Tibial artery (tissue), 4 donors: ENCODE measurements at regions not wholly inside any gene's neighbourhood (a gene's known extent, or its start where the extent isn't known, plus 50 kb on each side); places are given as distances from the start of the nearest gene placed in this dataset.

Source experiments
- DNase-seq, 2 donors: peaks; one replicate each; pipeline ENCODE4 v3.0.0-alpha.2; 2019
- H3K27ac ChIP-seq, 2 donors: fragments of 200-600 bp; sonication (generic) in 1 of 2; 1 replicate in 1 of 2; 2 replicates in 1 of 2; pipeline ENCODE4 v1.5.1; 2018 to 2019; ENCODE audit warnings: mild to moderate bottlenecking in 1 of 2
- H3K27me3 ChIP-seq, 2 donors: fragments of 200-600 bp; sonication (generic) in 1 of 2; one replicate each; pipeline versions ENCODE4 v1.5.1 to v1.6.0; 2016 to 2019
- H3K36me3 ChIP-seq, 3 donors: fragments of 200-600 bp; sonication (generic) in 2 of 3; one replicate each; pipeline ENCODE4 v1.5.1; 2016 to 2019; ENCODE audit warnings: mild to moderate bottlenecking in 2 of 3
- H3K4me1 ChIP-seq, 4 donors: fragments of 200-600 bp; sonication (generic) in 2 of 4; 1 replicate in 3 of 4; 2 replicates in 1 of 4; pipeline ENCODE4 v1.5.1; 2016 to 2019
- H3K4me3 ChIP-seq, 2 donors: fragments of 200-600 bp; sonication (generic) in 1 of 2; 1 replicate in 1 of 2; 2 replicates in 1 of 2; pipeline ENCODE4 v1.5.1; 2018 to 2019; ENCODE audit warnings: mild to moderate bottlenecking in 2 of 2
- H3K9me3 ChIP-seq, 3 donors: fragments of 200-600 bp; sonication (generic) in 1 of 3; one replicate each; pipeline ENCODE4 v1.5.1; 2016 to 2019
- CTCF ChIP-seq, 2 experiments: fragments of 200-600 bp in 1 of 2; fragments of 450-650 bp in 1 of 2; IDR thresholded peaks; one replicate each; pipeline ENCODE4 v1.5.1; 2017 to 2019; ENCODE audit warnings: antibody characterized with exemption in 2 of 2, mild to moderate bottlenecking in 1 of 2, moderate library complexity in 1 of 2
- intact Hi-C: fragments of 100-400 bp; cut with DNase I; formaldehyde crosslinking; loops from one replicate; pipeline ENCODE4 v1.15.0; 2023; ENCODE audit warnings: low total_unique reads

DNA sequence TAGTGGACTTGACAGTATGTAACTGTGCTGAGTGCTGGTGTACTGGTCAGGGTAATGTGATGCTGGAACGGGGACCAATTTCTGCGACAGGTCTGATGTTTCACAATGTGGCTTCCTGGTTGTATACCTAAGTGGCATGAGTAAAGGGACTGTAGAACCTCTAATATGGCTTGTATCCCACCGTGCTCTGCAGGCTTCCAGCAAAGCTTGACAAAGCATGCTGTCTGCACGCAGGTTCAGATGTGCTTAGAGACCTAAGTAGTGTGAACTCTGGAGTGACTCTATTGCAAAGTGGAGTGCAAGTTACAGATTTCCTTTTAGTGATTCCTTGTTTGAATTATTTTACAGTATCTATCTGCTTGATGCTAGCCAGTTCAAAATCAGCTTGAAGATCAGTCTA is 415.8 kb upstream of the NOVA1 start:
- Histone ChIP-seq H3K27me3 (no peaks in the 10 kb centered on the region), H3K4me1 (no peaks in the 10 kb centered on the region), H3K9me3 (no peaks in the 10 kb centered on the region), H3K36me3 (no peaks in the 10 kb centered on the region), H3K27ac (no peak overlapping the region), H3K4me3 (no peak overlapping the region)
- intact Hi-C loops: no loop called here
- no peak for DNase-seq
- TF ChIP-seq CTCF (IDR thresholded peaks at IDR 0.05): no peak

DNA sequence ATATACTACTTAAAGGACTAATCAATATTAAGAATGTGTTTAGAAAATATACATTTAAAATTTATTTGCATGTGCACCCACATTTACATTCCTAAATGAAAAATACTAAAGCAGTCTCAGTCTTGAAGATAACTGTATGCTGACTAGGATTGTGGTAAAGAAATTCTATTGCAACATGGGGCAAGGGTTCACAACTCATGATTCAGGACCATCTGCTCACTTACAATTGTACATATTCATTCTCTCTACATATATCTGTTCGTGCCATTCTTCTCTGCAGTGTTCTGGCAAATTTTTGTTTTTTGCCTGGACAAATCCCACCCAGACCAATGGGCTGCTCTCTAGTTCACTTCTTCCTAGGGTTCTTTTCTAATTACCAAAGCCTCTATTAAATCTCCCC is 417.2 kb upstream of the NOVA1 start:
- Histone ChIP-seq H3K4me1 (no peaks in the 10 kb centered on the region), H3K36me3 (no peaks in the 10 kb centered on the region), H3K9me3 (no peaks in the 10 kb centered on the region), H3K27ac (no peak overlapping the region), H3K4me3 (no peak overlapping the region), H3K27me3 (no peaks in the 10 kb centered on the region)
- no peak for DNase-seq
- no peak for TF ChIP-seq CTCF (IDR thresholded peaks at IDR 0.05)
- intact Hi-C loops: no loop called here

DNA sequence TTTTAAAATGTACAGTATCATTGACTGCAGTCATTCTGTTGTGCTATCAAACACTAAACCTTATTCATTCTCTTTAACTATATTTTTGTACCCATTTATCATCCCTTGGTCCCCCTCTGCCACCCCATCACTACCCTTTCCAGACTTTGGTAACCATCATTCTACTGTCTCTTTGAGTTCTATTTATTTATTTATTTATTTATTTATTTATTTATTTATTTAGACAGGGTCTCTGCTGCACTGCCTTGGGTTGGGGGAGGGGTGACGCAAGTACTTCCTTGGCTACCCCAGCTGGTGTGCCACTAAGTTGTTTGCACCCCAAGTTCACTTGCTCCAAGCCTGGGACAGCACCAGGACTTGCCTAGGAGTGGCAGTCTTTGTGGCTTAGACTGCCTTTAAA is 427.8 kb upstream of the NOVA1 start:
- H3K4me3 ChIP-seq: no peak overlapping the region
- no peak for TF ChIP-seq CTCF (IDR thresholded peaks at IDR 0.05)
- intact Hi-C loops: no loop called here
- H3K4me1 ChIP-seq: no peaks in the 10 kb centered on the region
- no peaks in the 10 kb centered on the region for H3K36me3 ChIP-seq
- no peaks in the 10 kb centered on the region for H3K9me3 ChIP-seq
- no peaks in the 10 kb centered on the region for H3K27me3 ChIP-seq
- no peak overlapping the region for H3K27ac ChIP-seq
- no peak for DNase-seq

DNA sequence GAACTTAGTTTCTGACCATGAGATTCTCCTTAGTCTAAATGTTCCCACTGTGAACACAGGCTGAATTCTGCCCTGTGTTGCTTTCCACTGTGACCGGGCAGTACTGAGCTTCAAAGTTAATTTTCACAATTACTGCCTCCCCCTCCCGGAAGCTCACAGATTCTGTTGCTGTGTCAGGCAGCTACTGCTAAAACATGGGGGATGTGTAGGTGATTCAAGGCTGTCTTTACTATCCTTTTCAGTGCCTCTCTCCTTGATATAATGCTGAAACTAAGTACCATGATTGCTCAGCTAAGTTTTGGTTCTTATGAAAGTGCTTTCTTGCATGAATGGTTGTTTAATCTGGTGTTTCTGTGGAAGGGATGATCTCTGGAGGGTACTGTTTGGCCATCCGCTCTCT is 428.3 kb upstream of the NOVA1 start:
- H3K4me1 ChIP-seq: no peaks in the 10 kb centered on the region
- intact Hi-C loops: no loop called here
- H3K36me3 ChIP-seq: no peaks in the 10 kb centered on the region
- H3K4me3 ChIP-seq: no peak overlapping the region
- no peaks in the 10 kb centered on the region for H3K27me3 ChIP-seq
- DNase-seq: no peak
- no peak overlapping the region for H3K27ac ChIP-seq
- H3K9me3 ChIP-seq: no peaks in the 10 kb centered on the region
- no peak for TF ChIP-seq CTCF (IDR thresholded peaks at IDR 0.05)

GRCh38 chr14:27040552-27040951 is 442.7 kb upstream of the NOVA1 start:
- Histone ChIP-seq H3K9me3 (no peaks in the 10 kb centered on the region), H3K27ac (no peak overlapping the region), H3K27me3 (no peaks in the 10 kb centered on the region), H3K36me3 (no peaks in the 10 kb centered on the region), H3K4me3 (no peak overlapping the region), H3K4me1 (no peaks in the 10 kb centered on the region)
- no peak for DNase-seq
- no peak for TF ChIP-seq CTCF (IDR thresholded peaks at IDR 0.05)
- intact Hi-C loops: no loop called here

DNA sequence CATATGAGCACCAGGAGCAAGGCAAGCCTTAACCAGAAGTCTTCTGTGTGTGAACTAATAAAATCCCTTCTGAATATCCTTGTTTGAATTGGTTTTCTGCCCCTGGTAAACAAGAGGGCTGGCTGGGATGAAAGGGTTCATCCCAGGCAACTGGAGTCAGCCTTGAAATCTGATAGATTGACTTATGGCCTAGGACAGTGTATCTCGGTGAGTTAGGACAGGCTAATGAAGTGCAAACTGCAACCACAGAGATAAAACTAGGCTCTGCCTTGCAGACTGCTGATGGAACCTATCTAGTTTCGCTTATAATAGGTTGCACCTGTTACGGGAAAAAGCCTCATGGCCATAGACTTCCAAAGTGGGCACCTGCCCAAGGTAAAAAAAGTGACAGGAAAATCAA is 451.9 kb upstream of the NOVA1 start:
- intact Hi-C loops: no loop called here
- Histone ChIP-seq H3K4me1 (no peaks in the 10 kb centered on the region), H3K36me3 (no peaks in the 10 kb centered on the region), H3K4me3 (no peak overlapping the region), H3K27me3 (no peaks in the 10 kb centered on the region), H3K27ac (no peak overlapping the region), H3K9me3 (no peaks in the 10 kb centered on the region)
- DNase-seq: no peak
- TF ChIP-seq CTCF (IDR thresholded peaks at IDR 0.05): no peak
